GM12874 (cell line): ENCODE measurements at regions not wholly inside any gene's neighbourhood (a gene's known extent, or its start where the extent isn't known, plus 50 kb on each side); places are given as distances from the start of the nearest gene placed in this dataset.

Source experiments
- TF ChIP-seq, protein P1 (sequence below): IDR thresholded peaks from 2 replicates; pipeline ENCODE4 v1.5.1; 2011; ENCODE audit warnings: low read depth, mild to moderate bottlenecking, control low read depth, low read length, moderate library complexity; ENCODE audit not compliant: insufficient read depth

DNA sequence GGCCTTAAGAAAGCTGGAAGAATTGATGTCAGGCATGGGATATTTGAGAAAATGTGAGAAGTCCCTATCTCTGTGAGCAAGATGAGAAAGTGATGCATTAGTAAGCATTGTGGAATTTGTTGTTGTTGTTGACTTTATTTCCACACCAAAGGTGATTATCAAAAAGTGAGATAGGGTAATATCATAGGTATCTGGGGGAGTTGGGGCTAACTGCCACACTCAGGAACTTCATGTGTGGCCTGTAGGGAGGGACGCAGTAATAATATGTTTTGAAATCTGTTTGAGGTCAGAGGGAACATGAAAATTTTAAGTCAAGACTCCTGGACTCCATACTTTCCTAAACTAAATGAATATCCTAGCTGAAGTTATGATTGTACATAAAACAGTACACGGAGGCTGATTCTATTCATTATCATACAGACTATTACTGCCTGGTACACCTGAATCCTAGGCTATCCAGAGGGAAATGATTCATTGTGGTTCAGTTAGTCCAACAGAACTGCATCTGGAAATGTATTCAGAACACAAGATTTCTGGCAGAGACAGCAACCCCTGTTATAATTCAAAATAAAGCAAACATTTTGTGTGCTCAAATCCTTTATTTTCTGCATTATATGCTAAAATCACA is 304.8 kb downstream of the CPS1 start:
- TF ChIP-seq, protein P1, sequence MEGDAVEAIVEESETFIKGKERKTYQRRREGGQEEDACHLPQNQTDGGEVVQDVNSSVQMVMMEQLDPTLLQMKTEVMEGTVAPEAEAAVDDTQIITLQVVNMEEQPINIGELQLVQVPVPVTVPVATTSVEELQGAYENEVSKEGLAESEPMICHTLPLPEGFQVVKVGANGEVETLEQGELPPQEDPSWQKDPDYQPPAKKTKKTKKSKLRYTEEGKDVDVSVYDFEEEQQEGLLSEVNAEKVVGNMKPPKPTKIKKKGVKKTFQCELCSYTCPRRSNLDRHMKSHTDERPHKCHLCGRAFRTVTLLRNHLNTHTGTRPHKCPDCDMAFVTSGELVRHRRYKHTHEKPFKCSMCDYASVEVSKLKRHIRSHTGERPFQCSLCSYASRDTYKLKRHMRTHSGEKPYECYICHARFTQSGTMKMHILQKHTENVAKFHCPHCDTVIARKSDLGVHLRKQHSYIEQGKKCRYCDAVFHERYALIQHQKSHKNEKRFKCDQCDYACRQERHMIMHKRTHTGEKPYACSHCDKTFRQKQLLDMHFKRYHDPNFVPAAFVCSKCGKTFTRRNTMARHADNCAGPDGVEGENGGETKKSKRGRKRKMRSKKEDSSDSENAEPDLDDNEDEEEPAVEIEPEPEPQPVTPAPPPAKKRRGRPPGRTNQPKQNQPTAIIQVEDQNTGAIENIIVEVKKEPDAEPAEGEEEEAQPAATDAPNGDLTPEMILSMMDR, result no peak

DNA sequence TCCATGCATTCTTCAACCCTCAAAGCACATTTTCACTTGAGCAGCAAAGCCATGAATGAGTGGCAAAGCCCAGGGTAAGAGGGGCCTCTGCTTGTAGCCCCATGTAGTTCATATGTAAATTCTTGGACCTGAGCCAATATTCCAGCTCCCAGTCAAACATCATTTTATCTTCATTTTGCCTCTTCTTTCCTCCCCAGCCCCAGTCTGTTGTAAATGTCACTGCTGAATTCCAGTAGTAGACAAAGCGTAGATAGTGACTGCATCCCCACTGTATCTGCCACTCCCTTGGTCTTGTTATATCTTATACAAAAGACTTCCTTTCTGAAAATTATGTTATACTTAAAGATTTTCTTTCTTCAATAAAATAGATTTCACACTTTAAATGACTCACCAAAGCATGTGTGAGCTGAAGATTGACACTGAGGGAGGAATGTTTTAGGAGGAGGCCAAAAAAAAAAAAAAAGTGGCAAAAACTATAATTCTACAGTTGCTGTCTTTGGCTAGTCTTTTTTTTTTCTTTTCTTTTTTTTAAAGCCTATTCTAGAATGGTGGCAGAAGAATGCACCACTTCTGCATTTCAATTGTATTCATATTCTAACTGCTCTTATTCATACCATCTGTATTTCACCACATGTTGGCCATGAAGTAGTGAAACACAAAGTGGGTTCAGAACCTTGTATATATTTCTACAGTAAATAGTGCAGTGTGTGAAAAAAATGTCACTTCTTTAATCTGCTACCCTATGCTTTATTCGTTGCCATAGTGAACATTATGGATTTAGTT is 306.1 kb downstream of the CPS1 start:
- TF ChIP-seq, protein P1, result no peak

DNA sequence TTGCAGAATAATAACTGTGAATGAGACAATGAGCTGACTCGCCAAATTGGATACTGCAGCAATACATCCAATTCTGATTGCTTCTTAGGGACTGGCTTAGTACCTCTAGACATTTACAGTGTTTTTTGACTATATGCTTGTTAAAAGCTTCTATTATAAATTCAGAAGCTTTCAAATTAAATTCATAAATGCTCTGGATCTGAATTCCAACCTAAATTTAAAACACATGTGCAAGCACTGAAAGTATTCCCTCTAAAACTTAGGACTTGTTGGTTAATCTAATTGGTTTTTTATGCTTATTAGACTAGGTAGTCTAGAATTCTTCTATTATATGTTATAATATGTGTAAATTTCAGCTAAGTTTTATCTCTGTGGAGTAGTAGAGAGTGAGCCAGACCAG is 306.9 kb downstream of the CPS1 start:
- TF ChIP-seq, protein P1, result no peak

DNA sequence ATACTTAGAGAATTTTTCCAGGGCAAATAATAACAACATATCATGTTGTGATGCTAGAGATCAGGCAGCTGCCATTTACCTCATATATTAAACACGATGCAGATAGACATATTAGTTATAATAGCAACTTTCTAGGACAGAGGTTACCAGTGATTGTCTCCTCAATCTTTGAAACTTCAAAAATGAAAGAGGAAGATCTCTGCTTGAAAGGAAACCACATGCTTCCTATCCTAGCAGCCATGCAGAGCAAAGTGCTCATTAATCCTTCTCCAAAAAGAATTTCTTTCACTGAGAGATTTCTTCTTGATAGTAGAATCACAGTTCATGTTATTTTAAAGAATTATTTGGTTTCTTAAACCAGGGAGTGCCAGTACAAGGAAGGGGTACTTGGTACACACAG is 317.2 kb downstream of the CPS1 start:
- TF ChIP-seq, protein P1, result no peak

DNA sequence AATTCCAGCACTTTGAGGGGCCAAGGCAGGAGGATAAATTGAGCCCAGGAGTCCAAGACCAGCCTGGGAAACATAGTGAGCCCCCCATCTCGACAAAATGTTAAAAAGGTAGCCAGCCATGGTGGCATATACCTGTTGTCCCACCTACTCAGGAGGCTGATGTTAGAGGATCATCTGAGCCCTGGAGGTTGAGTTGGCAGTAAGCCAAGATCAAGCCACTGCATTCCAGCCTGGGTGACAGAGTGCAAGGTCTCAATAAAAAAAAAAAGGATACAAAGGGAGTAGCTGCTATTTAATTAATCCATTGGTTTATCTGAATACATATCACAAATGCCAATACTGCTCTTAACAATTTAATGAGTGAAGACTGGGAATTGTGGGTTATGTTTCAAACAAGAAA is 327.8 kb downstream of the CPS1 start:
- TF ChIP-seq, protein P1, result no peak

DNA sequence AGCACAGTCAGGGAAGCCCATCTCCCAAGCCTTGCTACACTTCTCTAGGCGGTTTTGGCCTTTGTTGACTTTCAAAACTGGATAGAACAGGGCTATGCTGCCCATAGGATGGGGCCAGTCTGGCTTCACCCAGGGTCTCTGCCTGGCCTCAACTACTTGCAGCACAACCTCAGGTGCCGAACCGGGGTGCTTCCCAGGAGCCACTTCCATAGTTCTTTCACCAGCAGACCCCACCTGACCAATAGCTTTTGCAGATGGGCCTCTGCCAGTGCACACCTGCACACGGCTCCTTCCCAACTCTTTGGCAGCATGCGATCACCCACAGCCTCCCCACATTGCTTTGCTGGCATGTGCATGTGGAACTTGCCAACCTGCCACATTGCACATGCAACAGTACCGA is 331.6 kb downstream of the CPS1 start:
- TF ChIP-seq, protein P1, result no peak

DNA sequence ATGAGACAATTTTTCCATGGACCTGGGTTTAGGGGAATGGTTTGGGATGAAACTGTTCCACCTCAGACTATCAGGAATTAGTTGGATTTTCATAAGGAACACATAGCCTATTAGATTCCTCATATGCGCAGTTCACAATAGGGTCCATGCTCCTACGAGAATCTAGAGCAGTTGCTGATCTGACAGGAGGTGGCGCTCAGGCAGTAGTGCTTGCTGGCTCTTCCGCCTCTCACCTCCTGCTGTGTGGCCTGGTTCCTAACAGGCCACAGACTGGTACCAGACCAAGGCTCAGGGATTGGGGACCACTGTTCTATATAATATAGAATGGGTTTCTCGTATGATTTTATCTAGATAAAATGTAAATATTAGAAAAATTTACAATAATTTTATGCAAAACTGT is 338.7 kb downstream of the CPS1 start:
- TF ChIP-seq, protein P1, result no peak
